PC-9 (cell line): ENCODE measurements at regions not wholly inside any gene's neighbourhood (a gene's known extent, or its start where the extent isn't known, plus 50 kb on each side); places are given as distances from the start of the nearest gene placed in this dataset.

Experiments
- BruUV-seq: library from RNA; stranded (reverse); fragments of 400-500 nt; replicated peaks from 2 replicates; lab custom pipeline; 2021; lab: Mats Ljungman, UMichigan
- CTCF ChIA-PET: fragments of 300-600 bp; sonication (Branson Sonifier 250); formaldehyde crosslinking; loops from one replicate; lab custom pipeline; 2022; ENCODE audit warnings: antibody characterized with exemption; lab: Charles Lee
- POLR2A ChIA-PET: fragments of 300-600 bp; sonication (Branson Sonifier 250); formaldehyde crosslinking; loops from one replicate; lab custom pipeline; 2022; ENCODE audit warnings: antibody characterized with exemption; ENCODE audit not compliant: unreplicated experiment; lab: Charles Lee
- DNase-seq, 2 experiments: peaks; one replicate each; pipeline versions ENCODE4 v3.0.0 to v3.0.0-alpha.2; 2015 to 2022; ENCODE audit warnings: mixed read lengths in 1 of 2
- H2AFZ ChIP-seq: fragments of 200-600 bp; sonication (generic); 2 replicates; pipeline ENCODE4 v1.8.1; 2017; ENCODE audit warnings: antibody characterized with exemption
- H3F3A ChIP-seq: fragments of 200-600 bp; sonication (generic); 2 replicates; pipeline ENCODE4 v1.8.1; 2017; ENCODE audit warnings: antibody characterized with exemption, mild to moderate bottlenecking, low read depth; ENCODE audit not compliant: insufficient read depth
- H3K27ac ChIP-seq: fragments of 200-600 bp; sonication (generic); 2 replicates; pipeline ENCODE4 v1.6.1; 2016; ENCODE audit warnings: mixed run types
- H3K27me3 ChIP-seq: fragments of 200-600 bp; sonication (generic); 2 replicates; pipeline ENCODE4 v1.6.1; 2016; ENCODE audit warnings: low read depth, mixed run types; ENCODE audit not compliant: insufficient read depth
- H3K36me3 ChIP-seq: fragments of 200-600 bp; sonication (generic); 2 replicates; pipeline ENCODE4 v1.6.1; 2016; ENCODE audit warnings: low read depth, mixed run types
- H3K4me1 ChIP-seq: fragments of 200-600 bp; sonication (generic); replicated peaks from 2 replicates; pipeline ENCODE4 v1.6.1; 2016; ENCODE audit warnings: mixed run types; ENCODE audit not compliant: insufficient read depth
- H3K4me2 ChIP-seq: fragments of 200-600 bp; sonication (generic); 2 replicates; pipeline ENCODE4 v1.6.1; 2017; ENCODE audit warnings: mixed run types
- H3K4me3 ChIP-seq: fragments of 200-600 bp; sonication (generic); 2 replicates; pipeline ENCODE4 v1.6.1; 2016; ENCODE audit warnings: mixed run types
- H3K79me2 ChIP-seq: fragments of 200-600 bp; sonication (generic); 2 replicates; pipeline ENCODE4 v1.6.1; 2017; ENCODE audit warnings: low read depth, mixed run types
- H3K9me2 ChIP-seq: fragments of 200-600 bp; sonication (generic); 2 replicates; pipeline ENCODE4 v1.8.1; 2017; ENCODE audit warnings: mild to moderate bottlenecking; ENCODE audit not compliant: insufficient read depth
- H3K9me3 ChIP-seq: fragments of 200-600 bp; sonication (generic); 2 replicates; pipeline ENCODE4 v1.8.1; 2016; ENCODE audit warnings: low read depth; ENCODE audit not compliant: insufficient read depth
- H4K20me1 ChIP-seq: fragments of 200-600 bp; sonication (generic); 2 replicates; pipeline ENCODE4 v1.8.1; 2017; ENCODE audit not compliant: insufficient read depth
- CTCF ChIP-seq: fragments of 200-600 bp; sonication (generic); conservative IDR thresholded peaks from 2 replicates; pipeline ENCODE4 v1.6.1; 2017; ENCODE audit warnings: mixed run types, antibody characterized with exemption, mild to moderate bottlenecking, moderate library complexity
- EZH2 ChIP-seq: fragments of 200-600 bp; sonication (generic); IDR thresholded peaks from 2 replicates; pipeline ENCODE4 v1.8.0; 2017; ENCODE audit warnings: antibody characterized with exemption, low read depth
- intact Hi-C: fragments of 100-400 bp; cut with micrococcal nuclease; formaldehyde crosslinking; loops from one replicate; pipeline ENCODE4 v1.10.0; 2022; ENCODE audit not compliant: unreplicated experiment

- CTCF ChIA-PET = interaction anchor here (0.7 kb wide), 1 partner anchor 1063 kb away, joined by 3 read pairs; no protein-coding TSS in a partner anchor
- no peak for DNase-seq
These were observed 186.8 kb downstream of the TMA16 start for GRCh38 chr4:163681208-163681821.

GRCh38 chr4:163688856-163689255, 194.4 kb downstream of the TMA16 start:
- CTCF ChIA-PET = no interaction called here
- intact Hi-C loops = no loop called here
- Histone ChIP-seq H3K9me3 (no peaks in the 10 kb centered on the region), H3K27me3 (no peaks in the 10 kb centered on the region), H3K4me3 (no peak overlapping the region), H3K79me2 (no peaks in the 10 kb centered on the region), H3K36me3 (no peaks in the 10 kb centered on the region), H3K4me2 (no peak overlapping the region), H3K4me1 (no peaks in the 10 kb centered on the region), H2AFZ (no peak overlapping the region), H3K27ac (no peak overlapping the region), H3K9me2 (no peaks in the 10 kb centered on the region), H4K20me1 (no peaks in the 10 kb centered on the region), H3F3A (no peaks in the 10 kb centered on the region)
- POLR2A ChIA-PET = no interaction called here
- no peak for TF ChIP-seq EZH2
- no peak for TF ChIP-seq CTCF
- BruUV-seq = no TSS peak
- DNase-seq = no peak

More at GRCh38 chr4:163681208-163681821, 186.8 kb downstream of the TMA16 start:
- Histone ChIP-seq H3K36me3 (no peaks in the 10 kb centered on the region), H4K20me1 (no peaks in the 10 kb centered on the region), H3K27me3 (no peaks in the 10 kb centered on the region), H3K4me1 (no peaks in the 10 kb centered on the region), H2AFZ (no peak overlapping the region), H3K9me3 (no peaks in the 10 kb centered on the region), H3K4me2 (no peak overlapping the region), H3F3A (no peaks in the 10 kb centered on the region), H3K4me3 (no peak overlapping the region), H3K9me2 (no peaks in the 10 kb centered on the region), H3K79me2 (no peaks in the 10 kb centered on the region), H3K27ac (no peak overlapping the region)
- BruUV-seq = no TSS peak
- intact Hi-C loops = no loop called here
- TF ChIP-seq EZH2 = no peak
- TF ChIP-seq CTCF = peak; percentile 64
- POLR2A ChIA-PET = no interaction called here

GRCh38 chr4:163693211-163693610, 198.7 kb downstream of the TMA16 start:
- no peaks in the 10 kb centered on the region for H4K20me1 ChIP-seq
- H3K9me2 ChIP-seq = no peaks in the 10 kb centered on the region
- H3K4me2 ChIP-seq = no peak overlapping the region
- H3K4me1 ChIP-seq = no peaks in the 10 kb centered on the region
- BruUV-seq = no TSS peak
- DNase-seq = no peak
- H3K36me3 ChIP-seq = no peaks in the 10 kb centered on the region
- intact Hi-C loops = no loop called here
- H3K4me3 ChIP-seq = no peak overlapping the region
- TF ChIP-seq EZH2 (no peak), CTCF (no peak)
- H3K27ac ChIP-seq = no peak overlapping the region
- H3K79me2 ChIP-seq = no peaks in the 10 kb centered on the region
- POLR2A ChIA-PET = no interaction called here
- H3F3A ChIP-seq = no peaks in the 10 kb centered on the region
- H3K9me3 ChIP-seq = no peaks in the 10 kb centered on the region
- CTCF ChIA-PET = no interaction called here
- no peaks in the 10 kb centered on the region for H3K27me3 ChIP-seq
- no peak overlapping the region for H2AFZ ChIP-seq
